ENCODE measurements at regions not wholly inside any gene's neighbourhood (a gene's known extent, or its start where the extent isn't known, plus 50 kb on each side); places are given as distances from the start of the nearest gene placed in this dataset.

DNA sequence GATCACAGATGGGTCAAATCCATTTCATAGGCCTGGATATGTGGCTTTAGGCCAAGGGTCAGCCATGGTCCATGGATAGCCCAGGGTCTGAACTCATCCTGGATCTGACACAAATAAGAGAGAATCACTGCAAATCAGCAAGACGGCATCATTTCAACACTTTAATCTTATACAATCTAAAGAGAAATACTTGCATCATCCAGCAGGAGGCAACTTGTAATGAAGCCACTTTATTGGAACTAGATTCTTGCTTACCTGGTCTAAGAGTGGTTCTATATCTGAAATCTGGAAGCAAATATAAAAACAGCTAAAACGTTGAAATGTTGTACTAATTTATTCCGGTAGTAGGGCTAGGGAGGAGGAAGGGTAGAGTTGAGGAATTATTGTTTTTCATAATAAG is 870.1 kb downstream of the JRKL start:
- CTCF ChIA-PET: no interaction called here
- H3K36me3 ChIP-seq (replicated peaks in 1 of 2; ENCODE audit: control extremely low read depth in 1 of 2, control insufficient read depth in 1 of 2, extremely low read depth in 1 of 2, insufficient read depth in 2 of 2, low read length in 1 of 2): no peaks in the 10 kb centered on the region
- H2AFZ ChIP-seq (ENCODE audit: insufficient read depth, low read depth, low read length, poor library complexity, severe bottlenecking): no peak overlapping the region
- 100% methylated on average over 2 of the region's 3 CpGs for WGBS (ENCODE audit: insufficient coverage)
- H3K4me1 Mint-ChIP-seq: no peaks in the 10 kb centered on the region
- ATAC-seq (ENCODE audit: low read depth) (no peak), DNase-seq (no peak)
- POLR2A ChIA-PET: no interaction called here
- no peak overlapping the region for H3K4me2 ChIP-seq (replicated peaks; ENCODE audit: low read depth, low read length, poor library complexity, severe bottlenecking)
- no peak overlapping the region for H3K9ac ChIP-seq (ENCODE audit: low read length)
- H3K27me3 ChIP-seq (replicated peaks in 1 of 4; ENCODE audit: control extremely low read depth in 1 of 4, control insufficient read depth in 3 of 4, insufficient read depth in 4 of 4, low read length in 3 of 4): no peaks in the 10 kb centered on the region
- no peak overlapping the region for H3K27ac Mint-ChIP-seq
- intact Hi-C loops (cut with micrococcal nuclease): no loop called here
- no peaks in the 10 kb centered on the region for H3K27me3 Mint-ChIP-seq
- H3K4me3 Mint-ChIP-seq: no peak overlapping the region
- H3K27ac ChIP-seq (ENCODE audit: low read length in 2 of 2): no peak overlapping the region
- no peaks in the 10 kb centered on the region for H3K79me2 ChIP-seq (ENCODE audit: control insufficient read depth, insufficient read depth, low read length)
- H3K9me3 Mint-ChIP-seq (ENCODE audit: insufficient read depth): no peaks in the 10 kb centered on the region
- H3K9me3 ChIP-seq (ENCODE audit: control extremely low read depth in 1 of 3, control insufficient read depth in 2 of 3, insufficient read depth in 1 of 3, low read length in 2 of 3): no peaks in the 10 kb centered on the region
- H3K4me1 ChIP-seq (ENCODE audit: control insufficient read depth in 2 of 2, insufficient read depth in 2 of 2, low read length in 2 of 2): no peaks in the 10 kb centered on the region
- TF ChIP-seq, protein P1, sequence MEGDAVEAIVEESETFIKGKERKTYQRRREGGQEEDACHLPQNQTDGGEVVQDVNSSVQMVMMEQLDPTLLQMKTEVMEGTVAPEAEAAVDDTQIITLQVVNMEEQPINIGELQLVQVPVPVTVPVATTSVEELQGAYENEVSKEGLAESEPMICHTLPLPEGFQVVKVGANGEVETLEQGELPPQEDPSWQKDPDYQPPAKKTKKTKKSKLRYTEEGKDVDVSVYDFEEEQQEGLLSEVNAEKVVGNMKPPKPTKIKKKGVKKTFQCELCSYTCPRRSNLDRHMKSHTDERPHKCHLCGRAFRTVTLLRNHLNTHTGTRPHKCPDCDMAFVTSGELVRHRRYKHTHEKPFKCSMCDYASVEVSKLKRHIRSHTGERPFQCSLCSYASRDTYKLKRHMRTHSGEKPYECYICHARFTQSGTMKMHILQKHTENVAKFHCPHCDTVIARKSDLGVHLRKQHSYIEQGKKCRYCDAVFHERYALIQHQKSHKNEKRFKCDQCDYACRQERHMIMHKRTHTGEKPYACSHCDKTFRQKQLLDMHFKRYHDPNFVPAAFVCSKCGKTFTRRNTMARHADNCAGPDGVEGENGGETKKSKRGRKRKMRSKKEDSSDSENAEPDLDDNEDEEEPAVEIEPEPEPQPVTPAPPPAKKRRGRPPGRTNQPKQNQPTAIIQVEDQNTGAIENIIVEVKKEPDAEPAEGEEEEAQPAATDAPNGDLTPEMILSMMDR (IDR thresholded peaks at IDR 0.05): no peak
- TF ChIP-seq EZH2 (IDR thresholded peaks at IDR 0.05; ENCODE audit: borderline replicate concordance, insufficient read depth, low read depth, low read length, poor library complexity, severe bottlenecking): no peak
- no peaks in the 10 kb centered on the region for H4K20me1 ChIP-seq (ENCODE audit: control insufficient read depth, insufficient read depth, low read length, poor library complexity, severe bottlenecking)
- no peak overlapping the region for H3K4me3 ChIP-seq (ENCODE audit: control extremely low read depth in 1 of 5, extremely low read depth in 1 of 5, insufficient read depth in 1 of 5, low read depth in 2 of 5, low read length in 4 of 5)

DNA sequence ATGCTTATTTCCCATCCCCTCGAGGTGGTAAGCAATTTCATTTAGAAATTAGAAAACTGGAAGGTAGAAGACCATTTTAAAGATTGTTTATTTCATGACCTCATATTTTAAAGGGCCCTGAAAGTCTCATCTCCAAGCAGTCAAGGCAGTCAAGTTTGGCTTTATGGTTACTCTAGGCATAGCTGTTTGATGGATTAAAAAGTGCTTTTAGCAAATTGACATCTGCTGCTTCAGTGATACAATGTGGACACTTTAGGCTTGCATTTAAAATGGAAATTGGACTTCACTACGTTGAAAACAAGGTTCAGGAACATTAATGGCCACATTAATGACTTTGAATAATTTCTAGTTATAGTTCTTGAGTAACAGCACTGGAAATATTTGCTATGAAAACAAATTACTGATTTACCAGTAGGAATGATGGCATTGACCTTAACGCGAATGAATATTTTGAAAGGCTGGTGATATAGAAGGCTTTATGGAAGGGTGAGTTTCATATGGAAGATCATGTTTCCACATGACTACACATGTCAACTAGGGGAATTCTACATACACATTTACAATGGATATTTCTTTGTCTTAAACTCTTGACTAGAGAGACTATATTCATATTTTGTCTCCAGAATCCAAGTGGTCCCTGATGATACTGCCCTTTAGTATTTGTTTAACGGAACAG is 873.5 kb downstream of the JRKL start:
- H4K20me1 ChIP-seq (ENCODE audit: control insufficient read depth, insufficient read depth, low read length, poor library complexity, severe bottlenecking): no peaks in the 10 kb centered on the region
- no peak overlapping the region for H3K27ac ChIP-seq (ENCODE audit: low read length in 2 of 2)
- H3K4me3 Mint-ChIP-seq: no peak overlapping the region
- TF ChIP-seq, protein P1 (IDR thresholded peaks at IDR 0.05): no peak
- intact Hi-C loops (cut with micrococcal nuclease): no loop called here
- no peak overlapping the region for H3K27ac Mint-ChIP-seq
- H3K4me3 ChIP-seq (ENCODE audit: control extremely low read depth in 1 of 5, extremely low read depth in 1 of 5, insufficient read depth in 1 of 5, low read depth in 2 of 5, low read length in 4 of 5): no peak overlapping the region
- H3K27me3 ChIP-seq (replicated peaks in 1 of 4; ENCODE audit: control extremely low read depth in 1 of 4, control insufficient read depth in 3 of 4, insufficient read depth in 4 of 4, low read length in 3 of 4): no peaks in the 10 kb centered on the region
- H2AFZ ChIP-seq (ENCODE audit: insufficient read depth, low read depth, low read length, poor library complexity, severe bottlenecking): no peak overlapping the region
- no peaks in the 10 kb centered on the region for H3K36me3 ChIP-seq (replicated peaks in 1 of 2; ENCODE audit: control extremely low read depth in 1 of 2, control insufficient read depth in 1 of 2, extremely low read depth in 1 of 2, insufficient read depth in 2 of 2, low read length in 1 of 2)
- H3K9me3 ChIP-seq (ENCODE audit: control extremely low read depth in 1 of 3, control insufficient read depth in 2 of 3, insufficient read depth in 1 of 3, low read length in 2 of 3): no peaks in the 10 kb centered on the region
- POLR2A ChIA-PET: no interaction called here
- H3K4me1 ChIP-seq (ENCODE audit: control insufficient read depth in 2 of 2, insufficient read depth in 2 of 2, low read length in 2 of 2): no peaks in the 10 kb centered on the region
- no peaks in the 10 kb centered on the region for H3K79me2 ChIP-seq (ENCODE audit: control insufficient read depth, insufficient read depth, low read length)
- ATAC-seq (ENCODE audit: low read depth): no peak
- CTCF ChIA-PET: no interaction called here
- no peaks in the 10 kb centered on the region for H3K9me3 Mint-ChIP-seq (ENCODE audit: insufficient read depth)
- no peaks in the 10 kb centered on the region for H3K27me3 Mint-ChIP-seq
- H3K4me2 ChIP-seq (replicated peaks; ENCODE audit: low read depth, low read length, poor library complexity, severe bottlenecking): no peak overlapping the region
- H3K4me1 Mint-ChIP-seq: no peaks in the 10 kb centered on the region
- H3K9ac ChIP-seq (ENCODE audit: low read length): no peak overlapping the region
- no peak for DNase-seq
- 60% methylated on average over 1 of the region's 5 CpGs for WGBS (ENCODE audit: insufficient coverage)
